Activated CD4-positive, alpha-beta T cell treated with anti-CD3 and anti-CD28 coated beads, Interleukin-2, amount 50 U/mL, for 4 hours (primary cell): ENCODE measurements at regions not wholly inside any gene's neighbourhood (a gene's known extent, or its start where the extent isn't known, plus 50 kb on each side); places are given as distances from the start of the nearest gene placed in this dataset.

Source experiments
- DNase-seq, 2 experiments: peaks; one replicate each; pipeline ENCODE4 v3.0.0-alpha.2; 2020

- no peak for DNase-seq
Observed at GRCh38 chr14:58784931-58785330, 147.2 kb downstream of the DACT1 start.

GRCh38 chr14:58785701-58786100 is 147.9 kb downstream of the DACT1 start:
- DNase-seq, result no peak

GRCh38 chr14:58787592-58787991 is 149.8 kb downstream of the DACT1 start:
- no peak for DNase-seq

GRCh38 chr14:58788655-58789503 is 151.1 kb downstream of the DACT1 start:
- DNase-seq, result no peak

- DNase-seq, result no peak
Observed at GRCh38 chr14:58789736-58790135, 152.0 kb downstream of the DACT1 start.

- DNase-seq, result no peak
Observed at GRCh38 chr14:58792416-58792815, 154.7 kb downstream of the DACT1 start.

- DNase-seq, result no peak
Observed at GRCh38 chr14:58793131-58793740, 155.5 kb downstream of the DACT1 start.

- no peak for DNase-seq
Observed at GRCh38 chr14:58794993-58795762, 157.4 kb downstream of the DACT1 start.

GRCh38 chr14:58796242-58797009 is 158.7 kb downstream of the DACT1 start:
- no peak for DNase-seq

- no peak for DNase-seq
Observed at GRCh38 chr14:58797010-58797429, 159.3 kb downstream of the DACT1 start.

- no peak for DNase-seq
Observed at GRCh38 chr14:58798173-58798572, 160.4 kb downstream of the DACT1 start.

GRCh38 chr14:58801086-58801485 is 163.3 kb downstream of the DACT1 start:
- DNase-seq, result no peak

GRCh38 chr14:58805057-58805456 is 167.3 kb downstream of the DACT1 start:
- no peak for DNase-seq

- DNase-seq, result no peak
Observed at GRCh38 chr14:58805605-58806409, 168.0 kb downstream of the DACT1 start.

GRCh38 chr14:58807191-58807590 is 169.4 kb downstream of the DACT1 start:
- no peak for DNase-seq

- DNase-seq, result no peak
Observed at GRCh38 chr14:58808828-58809227, 171.1 kb downstream of the DACT1 start.

GRCh38 chr14:58809520-58809919 is 171.8 kb downstream of the DACT1 start:
- DNase-seq, result no peak

- no peak for DNase-seq
Observed at GRCh38 chr14:58812050-58812910, 174.5 kb downstream of the DACT1 start.

GRCh38 chr14:58813745-58814144 is 176.0 kb downstream of the DACT1 start:
- no peak for DNase-seq

GRCh38 chr14:58814466-58814865 is 176.7 kb downstream of the DACT1 start:
- no peak for DNase-seq

- DNase-seq, result no peak
Observed at GRCh38 chr14:58815161-58815701, 177.5 kb downstream of the DACT1 start.
